GM12878 (cell line): ENCODE measurements at regions not wholly inside any gene's neighbourhood (a gene's known extent, or its start where the extent isn't known, plus 50 kb on each side); places are given as distances from the start of the nearest gene placed in this dataset.

ENCODE experiments used
- BCL11A ChIP-seq: IDR thresholded peaks from 2 replicates; pipeline ENCODE4 v1.6.1; 2011; ENCODE audit warnings: low read depth, low read length
- CHD2 ChIP-seq: IDR thresholded peaks from 2 replicates; pipeline ENCODE4 v1.6.1; 2011; ENCODE audit warnings: low read depth, low read length, improper control_type of control experiment, borderline replicate concordance
- ETV6 ChIP-seq, 2 experiments: fragments of 450-650 bp in 1 of 2; IDR thresholded peaks in 1 of 2; conservative IDR thresholded peaks in 1 of 2; 2 replicates each; pipeline ENCODE4 v1.6.1; 2014; ENCODE audit warnings: antibody characterized with exemption in 1 of 2, borderline replicate concordance in 1 of 2, low read depth in 1 of 2, mild to moderate bottlenecking in 1 of 2, moderate library complexity in 1 of 2
- GABPA ChIP-seq: IDR thresholded peaks from 2 replicates; pipeline ENCODE4 v1.6.1; 2014; ENCODE audit warnings: antibody characterized with exemption, low read depth, mild to moderate bottlenecking, inconsistent platforms
- GATAD2B ChIP-seq: fragments of 450-650 bp; conservative IDR thresholded peaks from 2 replicates; pipeline ENCODE4 v1.6.1; 2017; ENCODE audit warnings: low read depth, mild to moderate bottlenecking, moderate library complexity
- IKZF2 ChIP-seq, 2 experiments: fragments of 450-650 bp; IDR thresholded peaks; 2 replicates each; pipeline ENCODE4 v1.6.1; 2017; ENCODE audit warnings: mild to moderate bottlenecking in 2 of 2, moderate library complexity in 2 of 2
- KLF5 ChIP-seq: fragments of 450-650 bp; IDR thresholded peaks from 2 replicates; pipeline ENCODE4 v1.6.1; 2014; ENCODE audit warnings: mild to moderate bottlenecking; ENCODE audit not compliant: partially characterized antibody
- MTA2 ChIP-seq: fragments of 450-650 bp; IDR thresholded peaks from 2 replicates; pipeline ENCODE4 v1.6.1; 2016; ENCODE audit warnings: low read depth, mild to moderate bottlenecking, moderate library complexity
- MTA3 ChIP-seq: IDR thresholded peaks from 2 replicates; pipeline ENCODE4 v1.6.1; 2012; ENCODE audit warnings: low read length, inconsistent platforms, borderline replicate concordance
- NFIC ChIP-seq: IDR thresholded peaks from 2 replicates; pipeline ENCODE4 v1.6.1; 2012; ENCODE audit warnings: low read depth, mild to moderate bottlenecking, inconsistent platforms, low read length, moderate library complexity
- PML ChIP-seq: IDR thresholded peaks from 2 replicates; pipeline ENCODE4 v1.6.1; 2012; ENCODE audit warnings: low read length, inconsistent platforms
- POLR2AphosphoS5 ChIP-seq: IDR thresholded peaks from 2 replicates; pipeline ENCODE4 v1.6.1; 2011; ENCODE audit warnings: mild to moderate bottlenecking, low read length, inconsistent platforms
- SIN3A ChIP-seq: IDR thresholded peaks from 2 replicates; pipeline ENCODE4 v1.6.1; 2012; ENCODE audit warnings: low read depth, low read length, improper control_type of control experiment
- SMC3 ChIP-seq: IDR thresholded peaks from 2 replicates; pipeline ENCODE4 v1.6.1; 2011; ENCODE audit warnings: low read length, improper control_type of control experiment, borderline replicate concordance
- ZNF217 ChIP-seq: fragments of 450-650 bp; IDR thresholded peaks from 2 replicates; pipeline ENCODE4 v1.6.1; 2017; ENCODE audit warnings: antibody characterized with exemption, mild to moderate bottlenecking
- ZNF24 ChIP-seq: fragments of 450-650 bp; IDR thresholded peaks from 2 replicates; pipeline ENCODE4 v1.6.1; 2017; ENCODE audit warnings: antibody characterized with exemption, mild to moderate bottlenecking
- TF ChIP-seq, protein P1 (sequence below): fragments of 450-650 bp; IDR thresholded peaks from 2 replicates; pipeline ENCODE4 v1.6.1; 2017; ENCODE audit warnings: mild to moderate bottlenecking, low read depth, inconsistent platforms; ENCODE audit not compliant: poor library complexity, severe bottlenecking
- TF ChIP-seq, protein P2 (sequence below): IDR thresholded peaks from 2 replicates; pipeline ENCODE4 v1.6.1; 2012; ENCODE audit warnings: low read depth, low read length, improper control_type of control experiment
- TF ChIP-seq, protein P3 (sequence below): IDR thresholded peaks from 2 replicates; pipeline ENCODE4 v1.6.1; 2011; ENCODE audit warnings: mild to moderate bottlenecking, low read depth, low read length, moderate library complexity; ENCODE audit not compliant: insufficient replicate concordance
- TF ChIP-seq, protein P4 (sequence below): fragments of 450-650 bp; IDR thresholded peaks from 2 replicates; pipeline ENCODE4 v1.6.1; 2017; ENCODE audit warnings: mild to moderate bottlenecking, moderate library complexity
- TF ChIP-seq, protein P5 (sequence below): fragments of 450-650 bp; IDR thresholded peaks from 2 replicates; pipeline ENCODE4 v1.6.1; 2016; ENCODE audit warnings: mild to moderate bottlenecking

DNA sequence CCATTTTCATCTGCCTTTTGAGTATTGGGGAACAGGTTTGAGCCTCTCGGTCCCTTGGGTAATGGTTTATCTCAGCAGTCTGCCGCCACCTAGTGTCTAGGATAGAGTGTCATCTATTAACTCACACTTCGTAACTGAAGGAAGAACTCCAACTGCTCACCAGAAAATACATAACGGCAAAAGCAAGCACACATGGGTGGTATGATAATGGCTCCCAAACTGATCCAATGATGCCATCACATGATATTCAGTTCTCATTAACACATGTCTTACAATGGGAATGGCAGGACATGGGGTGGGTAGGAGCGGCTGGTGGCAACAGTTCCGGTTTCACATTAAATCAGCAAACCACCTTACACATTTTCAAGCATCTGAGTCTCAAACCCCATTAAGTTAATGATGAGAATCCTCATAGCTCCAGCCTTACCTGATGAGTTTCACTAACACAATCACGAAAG is 110.7 kb upstream of the PHACTR1 start (continued):
- TF ChIP-seq GABPA: 0 out of 2 replicates have a peak, but pooled peaks have one; percentile 32
- TF ChIP-seq MTA2: peak; percentile 94
- peak; percentile 88 for TF ChIP-seq GATAD2B
- TF ChIP-seq SMC3: peak; percentile 83
- peak; percentile 52; the same call in 1 of the 2 replicates for TF ChIP-seq BCL11A
- peak; percentile 94 to 95 for TF ChIP-seq IKZF2 (IDR thresholded peaks at IDR 0.05)
- TF ChIP-seq, protein P1, sequence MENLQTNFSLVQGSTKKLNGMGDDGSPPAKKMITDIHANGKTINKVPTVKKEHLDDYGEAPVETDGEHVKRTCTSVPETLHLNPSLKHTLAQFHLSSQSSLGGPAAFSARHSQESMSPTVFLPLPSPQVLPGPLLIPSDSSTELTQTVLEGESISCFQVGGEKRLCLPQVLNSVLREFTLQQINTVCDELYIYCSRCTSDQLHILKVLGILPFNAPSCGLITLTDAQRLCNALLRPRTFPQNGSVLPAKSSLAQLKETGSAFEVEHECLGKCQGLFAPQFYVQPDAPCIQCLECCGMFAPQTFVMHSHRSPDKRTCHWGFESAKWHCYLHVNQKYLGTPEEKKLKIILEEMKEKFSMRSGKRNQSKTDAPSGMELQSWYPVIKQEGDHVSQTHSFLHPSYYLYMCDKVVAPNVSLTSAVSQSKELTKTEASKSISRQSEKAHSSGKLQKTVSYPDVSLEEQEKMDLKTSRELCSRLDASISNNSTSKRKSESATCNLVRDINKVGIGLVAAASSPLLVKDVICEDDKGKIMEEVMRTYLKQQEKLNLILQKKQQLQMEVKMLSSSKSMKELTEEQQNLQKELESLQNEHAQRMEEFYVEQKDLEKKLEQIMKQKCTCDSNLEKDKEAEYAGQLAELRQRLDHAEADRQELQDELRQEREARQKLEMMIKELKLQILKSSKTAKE: peak; percentile 85
- TF ChIP-seq ZNF24: 0 out of 2 replicates have a peak, but pooled peaks have one; percentile 7
- TF ChIP-seq, protein P2, sequence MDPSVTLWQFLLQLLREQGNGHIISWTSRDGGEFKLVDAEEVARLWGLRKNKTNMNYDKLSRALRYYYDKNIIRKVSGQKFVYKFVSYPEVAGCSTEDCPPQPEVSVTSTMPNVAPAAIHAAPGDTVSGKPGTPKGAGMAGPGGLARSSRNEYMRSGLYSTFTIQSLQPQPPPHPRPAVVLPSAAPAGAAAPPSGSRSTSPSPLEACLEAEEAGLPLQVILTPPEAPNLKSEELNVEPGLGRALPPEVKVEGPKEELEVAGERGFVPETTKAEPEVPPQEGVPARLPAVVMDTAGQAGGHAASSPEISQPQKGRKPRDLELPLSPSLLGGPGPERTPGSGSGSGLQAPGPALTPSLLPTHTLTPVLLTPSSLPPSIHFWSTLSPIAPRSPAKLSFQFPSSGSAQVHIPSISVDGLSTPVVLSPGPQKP: peak; percentile 70; the same call in 1 of the 2 replicates
- TF ChIP-seq, protein P3, sequence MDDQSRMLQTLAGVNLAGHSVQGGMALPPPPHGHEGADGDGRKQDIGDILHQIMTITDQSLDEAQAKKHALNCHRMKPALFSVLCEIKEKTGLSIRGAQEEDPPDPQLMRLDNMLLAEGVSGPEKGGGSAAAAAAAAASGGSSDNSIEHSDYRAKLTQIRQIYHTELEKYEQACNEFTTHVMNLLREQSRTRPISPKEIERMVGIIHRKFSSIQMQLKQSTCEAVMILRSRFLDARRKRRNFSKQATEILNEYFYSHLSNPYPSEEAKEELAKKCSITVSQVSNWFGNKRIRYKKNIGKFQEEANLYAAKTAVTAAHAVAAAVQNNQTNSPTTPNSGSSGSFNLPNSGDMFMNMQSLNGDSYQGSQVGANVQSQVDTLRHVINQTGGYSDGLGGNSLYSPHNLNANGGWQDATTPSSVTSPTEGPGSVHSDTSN: no peak
- TF ChIP-seq CHD2: peak; percentile 58; the same call in 1 of the 2 replicates
- no peak for TF ChIP-seq POLR2AphosphoS5
- peak in 1 of 2 experiments; percentile 81; a peak in 2 of 4 replicates for TF ChIP-seq ETV6 (conservative IDR thresholded peaks at IDR 0.05 in 1 of 2, IDR thresholded peaks at IDR 0.05 in 1 of 2; ENCODE audit: borderline replicate concordance in 1 of 2, low read depth in 1 of 2)
- TF ChIP-seq ZNF217: peak; percentile 67; the same call in 1 of the 2 replicates
- peak; percentile 72 for TF ChIP-seq NFIC
- 0 out of 2 replicates have a peak, but pooled peaks have one; percentile 43 for TF ChIP-seq SIN3A
- peak; percentile 46; the same call in 1 of the 2 replicates for TF ChIP-seq PML
- TF ChIP-seq, protein P4, sequence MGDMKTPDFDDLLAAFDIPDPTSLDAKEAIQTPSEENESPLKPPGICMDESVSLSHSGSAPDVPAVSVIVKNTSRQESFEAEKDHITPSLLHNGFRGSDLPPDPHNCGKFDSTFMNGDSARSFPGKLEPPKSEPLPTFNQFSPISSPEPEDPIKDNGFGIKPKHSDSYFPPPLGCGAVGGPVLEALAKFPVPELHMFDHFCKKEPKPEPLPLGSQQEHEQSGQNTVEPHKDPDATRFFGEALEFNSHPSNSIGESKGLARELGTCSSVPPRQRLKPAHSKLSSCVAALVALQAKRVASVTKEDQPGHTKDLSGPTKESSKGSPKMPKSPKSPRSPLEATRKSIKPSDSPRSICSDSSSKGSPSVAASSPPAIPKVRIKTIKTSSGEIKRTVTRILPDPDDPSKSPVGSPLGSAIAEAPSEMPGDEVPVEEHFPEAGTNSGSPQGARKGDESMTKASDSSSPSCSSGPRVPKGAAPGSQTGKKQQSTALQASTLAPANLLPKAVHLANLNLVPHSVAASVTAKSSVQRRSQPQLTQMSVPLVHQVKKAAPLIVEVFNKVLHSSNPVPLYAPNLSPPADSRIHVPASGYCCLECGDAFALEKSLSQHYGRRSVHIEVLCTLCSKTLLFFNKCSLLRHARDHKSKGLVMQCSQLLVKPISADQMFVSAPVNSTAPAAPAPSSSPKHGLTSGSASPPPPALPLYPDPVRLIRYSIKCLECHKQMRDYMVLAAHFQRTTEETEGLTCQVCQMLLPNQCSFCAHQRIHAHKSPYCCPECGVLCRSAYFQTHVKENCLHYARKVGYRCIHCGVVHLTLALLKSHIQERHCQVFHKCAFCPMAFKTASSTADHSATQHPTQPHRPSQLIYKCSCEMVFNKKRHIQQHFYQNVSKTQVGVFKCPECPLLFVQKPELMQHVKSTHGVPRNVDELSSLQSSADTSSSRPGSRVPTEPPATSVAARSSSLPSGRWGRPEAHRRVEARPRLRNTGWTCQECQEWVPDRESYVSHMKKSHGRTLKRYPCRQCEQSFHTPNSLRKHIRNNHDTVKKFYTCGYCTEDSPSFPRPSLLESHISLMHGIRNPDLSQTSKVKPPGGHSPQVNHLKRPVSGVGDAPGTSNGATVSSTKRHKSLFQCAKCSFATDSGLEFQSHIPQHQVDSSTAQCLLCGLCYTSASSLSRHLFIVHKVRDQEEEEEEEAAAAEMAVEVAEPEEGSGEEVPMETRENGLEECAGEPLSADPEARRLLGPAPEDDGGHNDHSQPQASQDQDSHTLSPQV: no peak
- TF ChIP-seq KLF5: no peak
- TF ChIP-seq MTA3: peak; percentile 47; the same call in 1 of the 2 replicates
- TF ChIP-seq, protein P5, sequence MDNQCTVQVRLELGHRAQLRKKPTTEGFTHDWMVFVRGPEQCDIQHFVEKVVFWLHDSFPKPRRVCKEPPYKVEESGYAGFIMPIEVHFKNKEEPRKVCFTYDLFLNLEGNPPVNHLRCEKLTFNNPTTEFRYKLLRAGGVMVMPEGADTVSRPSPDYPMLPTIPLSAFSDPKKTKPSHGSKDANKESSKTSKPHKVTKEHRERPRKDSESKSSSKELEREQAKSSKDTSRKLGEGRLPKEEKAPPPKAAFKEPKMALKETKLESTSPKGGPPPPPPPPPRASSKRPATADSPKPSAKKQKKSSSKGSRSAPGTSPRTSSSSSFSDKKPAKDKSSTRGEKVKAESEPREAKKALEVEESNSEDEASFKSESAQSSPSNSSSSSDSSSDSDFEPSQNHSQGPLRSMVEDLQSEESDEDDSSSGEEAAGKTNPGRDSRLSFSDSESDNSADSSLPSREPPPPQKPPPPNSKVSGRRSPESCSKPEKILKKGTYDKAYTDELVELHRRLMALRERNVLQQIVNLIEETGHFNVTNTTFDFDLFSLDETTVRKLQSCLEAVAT: peak; percentile 78
